ENCODE measurements at regions not wholly inside any gene's neighbourhood (a gene's known extent, or its start where the extent isn't known, plus 50 kb on each side); places are given as distances from the start of the nearest gene placed in this dataset.

DNA sequence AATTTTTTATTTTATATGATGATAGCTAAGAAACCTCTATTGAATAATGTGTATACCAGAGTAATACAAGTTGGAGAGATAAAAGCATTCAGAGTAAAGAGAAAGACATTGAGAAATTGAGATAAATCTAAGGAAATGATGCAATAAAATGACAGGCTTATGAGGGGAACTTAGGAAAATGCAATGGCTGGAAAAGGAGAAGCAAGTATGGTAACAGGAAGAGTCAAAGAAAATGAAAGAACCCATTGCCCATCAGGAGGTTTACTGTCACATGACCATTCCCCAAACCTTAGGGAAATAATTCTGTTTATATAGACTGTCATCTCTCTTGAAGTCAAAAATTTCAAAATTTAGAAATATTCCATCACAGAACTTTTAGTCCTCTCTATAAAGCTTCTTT lies 808.0 kb upstream of the PRR20A start:
- Mint-ChIP-seq H3K27me3 (ENCODE audit: low read depth in 3 of 3) (no peaks in the 10 kb centered on the region), H3K4me3 (no peak overlapping the region), H3K27ac (no peak overlapping the region), H3K4me1 (no peaks in the 10 kb centered on the region), H3K36me3 (no peaks in the 10 kb centered on the region), H3K9me3 (peaks cover 5 to 47% (median 25%) of the 10 kb centered on the region in 6 donors)
- DNase-seq: no peak

DNA sequence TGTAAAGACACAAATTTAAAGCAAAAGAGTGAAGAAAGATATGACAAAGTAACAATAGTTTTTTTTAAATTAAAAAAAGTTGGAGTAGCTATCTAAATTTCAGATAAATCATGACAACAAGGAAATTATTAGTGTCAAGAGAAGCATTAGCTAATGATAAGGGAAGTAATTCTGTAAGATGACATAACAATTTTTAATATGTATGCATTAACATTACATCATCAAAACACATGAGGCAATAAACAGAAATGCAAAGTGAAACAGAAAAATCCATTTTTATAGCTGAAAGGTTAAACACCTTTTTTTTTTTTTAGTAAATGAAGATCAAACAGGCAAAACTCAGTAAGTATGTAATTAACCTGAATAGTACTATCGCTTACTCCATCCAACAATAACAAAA lies 804.9 kb upstream of the PRR20A start:
- H3K27ac Mint-ChIP-seq: no peak overlapping the region

DNA sequence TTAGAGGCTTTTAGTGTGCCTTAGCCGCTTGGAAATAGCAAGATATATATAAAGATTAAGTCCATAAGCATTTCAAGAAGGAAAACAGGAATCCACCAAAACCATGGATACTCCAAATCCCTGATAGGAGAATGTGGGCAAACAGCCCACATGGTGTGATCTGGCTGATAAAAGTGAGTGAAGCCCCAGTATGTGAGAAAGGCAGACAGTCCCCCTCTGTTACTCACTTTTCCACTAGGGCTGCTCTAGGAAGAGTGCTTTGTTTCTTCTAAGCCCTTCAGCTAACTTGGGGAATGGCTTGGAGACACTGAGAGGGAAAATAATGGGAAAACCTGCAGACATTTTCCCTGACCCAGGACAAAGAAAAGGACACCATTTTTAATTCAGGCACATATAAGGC lies 802.3 kb upstream of the PRR20A start:
- Mint-ChIP-seq H3K27ac (no peak overlapping the region), H3K4me1 (no peaks in the 10 kb centered on the region), H3K4me3 (no peak overlapping the region), H3K27me3 (ENCODE audit: low read depth in 3 of 3) (no peaks in the 10 kb centered on the region), H3K36me3 (peaks cover 0 to 4% (median 4%) of the 10 kb centered on the region in 3 donors), H3K9me3 (peaks cover 19 to 58% (median 42%) of the 10 kb centered on the region in 6 donors)
- DNase-seq: no peak

More for the DNA sequence above, 804.9 kb upstream of the PRR20A start:
- H3K27me3 Mint-ChIP-seq (ENCODE audit: low read depth in 3 of 3): no peaks in the 10 kb centered on the region
- no peak for DNase-seq
- no peaks in the 10 kb centered on the region for H3K4me1 Mint-ChIP-seq
- no peak overlapping the region for H3K4me3 Mint-ChIP-seq
- no peaks in the 10 kb centered on the region for H3K36me3 Mint-ChIP-seq
- peaks cover 12 to 52% (median 32%) of the 10 kb centered on the region in 6 donors for H3K9me3 Mint-ChIP-seq

DNA sequence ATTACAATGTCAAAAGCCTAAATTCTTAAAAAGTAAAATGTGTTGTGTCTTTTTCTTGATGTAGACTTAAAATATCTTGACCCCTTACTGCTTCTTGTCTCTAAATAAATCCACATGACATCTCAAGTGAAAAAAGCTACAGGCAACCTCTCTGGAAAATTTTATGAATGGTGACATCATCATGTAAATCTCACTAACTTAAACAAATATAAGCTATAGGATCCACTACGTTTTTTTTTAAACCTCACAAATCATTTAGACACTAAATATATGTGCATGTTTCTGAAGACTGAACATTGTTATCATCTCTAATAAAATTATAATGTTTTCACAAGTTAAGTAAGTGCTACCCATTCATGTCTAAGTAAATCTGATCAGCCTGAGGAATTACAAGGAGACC lies 793.7 kb upstream of the PRR20A start:
- Mint-ChIP-seq H3K9me3 (peaks cover 13 to 39% (median 38%) of the 10 kb centered on the region in 6 donors), H3K4me3 (no peak overlapping the region), H3K36me3 (peaks cover 0 to 10% (median 4%) of the 10 kb centered on the region in 3 donors), H3K27ac (no peak overlapping the region), H3K4me1 (no peaks in the 10 kb centered on the region), H3K27me3 (ENCODE audit: low read depth in 3 of 3) (no peaks in the 10 kb centered on the region)
- DNase-seq: no peak

DNA sequence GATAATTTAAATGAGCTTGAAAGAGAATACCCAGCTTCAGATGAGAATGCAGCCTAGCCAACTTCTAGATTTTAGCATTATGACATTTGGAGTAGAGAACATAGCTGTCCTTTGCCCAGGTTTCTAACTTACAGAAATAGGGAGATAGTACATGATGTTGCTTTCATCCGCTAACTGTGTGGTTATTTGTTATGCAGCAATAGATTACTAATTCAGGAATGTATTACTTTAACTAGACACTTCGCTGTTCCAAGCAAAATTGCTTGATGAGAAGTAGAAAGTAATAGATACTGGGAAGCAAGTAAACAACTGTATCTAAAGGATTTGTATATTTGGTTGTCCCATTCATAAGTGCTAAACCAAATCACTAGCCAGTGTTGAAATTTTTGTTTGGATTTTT lies 790.9 kb upstream of the PRR20A start:
- H3K36me3 Mint-ChIP-seq: peaks cover 0 to 10% (median 0%) of the 10 kb centered on the region in 3 donors

DNA sequence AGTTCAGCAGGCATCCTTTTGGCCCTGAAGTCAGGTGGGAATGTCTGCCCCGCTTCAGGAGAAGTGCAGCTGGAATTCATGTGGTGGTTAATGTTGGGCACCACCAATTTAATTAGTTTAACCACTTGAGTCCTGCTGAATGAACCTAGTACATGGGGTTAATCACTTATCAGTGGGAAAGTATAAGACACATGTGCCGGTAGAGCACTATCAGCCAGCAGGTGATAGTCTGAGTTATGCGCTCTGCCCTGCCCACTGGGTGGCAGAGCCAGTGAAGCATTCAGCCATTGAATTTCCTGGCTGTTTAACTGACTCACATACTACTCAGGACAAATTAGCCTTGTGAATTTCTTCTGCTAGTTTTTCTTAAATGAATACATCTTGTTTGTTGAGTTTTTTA lies 789.7 kb upstream of the PRR20A start:
- H3K36me3 Mint-ChIP-seq: peaks cover 0 to 10% (median 0%) of the 10 kb centered on the region in 3 donors
- no peak overlapping the region for H3K4me3 Mint-ChIP-seq
- DNase-seq: no peak

More for the DNA sequence above, 790.9 kb upstream of the PRR20A start:
- no peak overlapping the region for H3K27ac Mint-ChIP-seq
- peaks cover 8 to 36% (median 25%) of the 10 kb centered on the region in 6 donors for H3K9me3 Mint-ChIP-seq
- H3K4me3 Mint-ChIP-seq: no peak overlapping the region
- DNase-seq: no peak
- H3K4me1 Mint-ChIP-seq: no peaks in the 10 kb centered on the region
- no peaks in the 10 kb centered on the region for H3K27me3 Mint-ChIP-seq (ENCODE audit: low read depth in 3 of 3)

DNA sequence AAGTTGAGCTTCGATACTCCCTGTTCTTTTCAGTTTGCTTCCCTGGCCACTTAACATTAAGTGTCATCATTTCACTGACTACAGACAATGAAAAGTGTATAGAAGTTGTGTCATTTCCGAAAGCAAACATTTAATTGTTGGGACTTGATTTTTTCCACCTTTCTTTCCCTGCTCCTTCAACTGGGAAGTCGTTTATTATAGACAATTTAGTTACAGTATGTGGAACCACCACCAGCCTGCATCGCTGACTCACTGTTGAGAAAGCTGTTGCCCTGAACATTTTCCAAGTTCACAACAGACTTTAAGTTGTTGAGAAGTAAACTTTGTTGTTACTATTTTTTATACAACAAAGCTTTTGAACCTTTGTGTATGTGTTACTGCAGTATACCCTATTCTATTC lies 788.4 kb upstream of the PRR20A start:
- DNase-seq: no peak
- H3K4me3 Mint-ChIP-seq: no peak overlapping the region
- no peak overlapping the region for H3K27ac Mint-ChIP-seq
- no peaks in the 10 kb centered on the region for H3K4me1 Mint-ChIP-seq
- H3K9me3 Mint-ChIP-seq: peaks cover 5 to 33% (median 23%) of the 10 kb centered on the region in 6 donors
- H3K27me3 Mint-ChIP-seq (ENCODE audit: low read depth in 3 of 3): no peaks in the 10 kb centered on the region
- peaks cover 0 to 10% (median 0%) of the 10 kb centered on the region in 3 donors for H3K36me3 Mint-ChIP-seq

More for the DNA sequence above, 789.7 kb upstream of the PRR20A start:
- no peaks in the 10 kb centered on the region for H3K27me3 Mint-ChIP-seq (ENCODE audit: low read depth in 3 of 3)
- no peaks in the 10 kb centered on the region for H3K4me1 Mint-ChIP-seq
- no peak overlapping the region for H3K27ac Mint-ChIP-seq
- peaks cover 10 to 36% (median 24%) of the 10 kb centered on the region in 6 donors for H3K9me3 Mint-ChIP-seq

DNA sequence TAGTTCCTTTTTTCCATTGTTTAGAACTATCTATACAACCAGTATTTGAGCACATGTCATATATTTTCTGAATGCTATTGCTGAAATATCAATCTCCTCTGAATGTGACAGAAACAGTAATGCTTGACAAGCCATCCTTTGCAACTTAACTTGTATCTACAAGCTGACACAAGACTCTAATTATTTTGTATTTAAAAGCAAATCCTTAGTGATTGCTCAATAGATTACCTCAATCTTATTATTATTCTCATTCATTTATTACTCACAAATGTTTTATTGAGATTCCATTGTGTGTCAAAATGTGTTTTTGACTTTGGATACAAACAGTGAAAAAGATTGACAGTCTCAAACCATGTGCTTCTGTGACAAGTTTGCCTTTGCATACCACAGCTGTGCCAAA lies 787.8 kb upstream of the PRR20A start:
- no peak for DNase-seq
- Mint-ChIP-seq H3K9me3 (peaks cover 8 to 34% (median 24%) of the 10 kb centered on the region in 6 donors), H3K36me3 (peaks cover 0 to 6% (median 0%) of the 10 kb centered on the region in 3 donors), H3K27me3 (ENCODE audit: low read depth in 3 of 3) (no peaks in the 10 kb centered on the region), H3K4me1 (no peaks in the 10 kb centered on the region), H3K4me3 (no peak overlapping the region), H3K27ac (no peak overlapping the region)

DNA sequence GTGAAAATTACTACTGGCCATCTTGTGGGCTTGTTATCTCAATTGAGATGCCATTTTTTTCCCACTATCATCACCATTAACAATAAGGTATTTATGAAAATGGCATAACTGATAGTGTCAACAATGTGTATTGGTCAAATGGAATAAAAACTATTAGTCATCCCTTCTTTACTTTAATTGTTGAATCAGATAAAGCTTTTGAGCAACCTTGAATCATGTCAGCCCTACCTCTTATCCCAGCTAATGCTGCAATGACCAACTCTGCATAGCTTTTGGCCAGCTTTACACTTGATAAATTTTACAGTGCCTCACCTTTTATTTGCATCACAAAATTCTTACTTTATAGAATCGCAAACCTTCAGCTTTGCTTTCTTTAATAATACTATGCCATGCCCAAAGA lies 784.0 kb upstream of the PRR20A start:
- peaks cover 0 to 4% (median 0%) of the 10 kb centered on the region in 3 donors for H3K36me3 Mint-ChIP-seq
- no peak overlapping the region for H3K4me3 Mint-ChIP-seq
- H3K27me3 Mint-ChIP-seq (ENCODE audit: low read depth in 3 of 3): peaks cover 0 to 2% (median 0%) of the 10 kb centered on the region in 3 donors
- H3K4me1 Mint-ChIP-seq: no peaks in the 10 kb centered on the region
- H3K27ac Mint-ChIP-seq: no peak overlapping the region
- no peak for DNase-seq
- peaks cover 17 to 60% (median 30%) of the 10 kb centered on the region in 6 donors for H3K9me3 Mint-ChIP-seq

DNA sequence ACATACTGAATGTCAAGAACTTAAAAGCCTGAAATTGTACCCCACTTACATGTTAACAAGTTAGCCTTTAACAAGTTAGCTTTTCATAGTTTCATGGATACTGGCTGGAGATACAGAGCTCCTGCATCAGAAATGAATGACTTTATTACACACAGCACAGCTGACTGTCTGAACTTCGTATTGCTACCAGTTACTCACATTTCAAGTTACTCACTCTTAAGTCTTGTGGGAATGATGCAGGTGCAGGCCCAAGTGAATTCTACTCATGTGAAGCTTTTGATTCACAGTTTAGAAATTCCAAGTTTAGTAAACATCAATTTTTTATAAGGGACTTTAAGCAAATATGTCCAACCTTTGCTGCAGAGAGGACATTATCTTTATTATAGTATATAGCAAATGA lies 762.2 kb upstream of the PRR20A start:
- peaks cover 0 to 5% (median 0%) of the 10 kb centered on the region in 3 donors for H3K36me3 Mint-ChIP-seq
- H3K9me3 Mint-ChIP-seq: peaks cover 10 to 54% (median 37%) of the 10 kb centered on the region in 6 donors
- no peak overlapping the region for H3K4me3 Mint-ChIP-seq
- peaks cover 0 to 1% (median 0%) of the 10 kb centered on the region in 3 donors for H3K27me3 Mint-ChIP-seq (ENCODE audit: low read depth in 3 of 3)
- no peaks in the 10 kb centered on the region for H3K4me1 Mint-ChIP-seq
- H3K27ac Mint-ChIP-seq: no peak overlapping the region
- no peak for DNase-seq

DNA sequence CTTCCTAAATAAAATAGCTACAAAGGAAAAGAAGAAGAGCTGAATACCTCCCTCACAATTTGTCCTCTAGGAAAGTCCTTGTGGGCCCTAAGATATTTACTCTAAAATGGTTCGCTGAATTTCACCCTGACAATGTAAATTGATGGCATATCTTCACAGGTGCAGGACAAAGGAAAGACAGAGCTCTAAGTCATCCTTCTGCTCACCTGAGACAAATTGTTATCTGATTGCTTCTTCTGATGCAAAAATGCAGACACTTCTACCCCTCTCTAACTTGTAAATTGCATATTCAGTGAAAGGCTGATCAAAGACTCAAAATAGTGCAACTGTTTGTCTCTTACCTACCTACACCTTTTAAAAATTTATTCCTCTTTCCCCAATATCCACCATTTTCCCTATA lies 747.2 kb upstream of the PRR20A start:
- peaks cover 12 to 66% (median 37%) of the 10 kb centered on the region in 6 donors for H3K9me3 Mint-ChIP-seq
- no peak overlapping the region for H3K4me3 Mint-ChIP-seq
- no peaks in the 10 kb centered on the region for H3K27me3 Mint-ChIP-seq (ENCODE audit: low read depth in 3 of 3)
- H3K36me3 Mint-ChIP-seq: no peaks in the 10 kb centered on the region
- DNase-seq: no peak
- no peak overlapping the region for H3K27ac Mint-ChIP-seq
- no peaks in the 10 kb centered on the region for H3K4me1 Mint-ChIP-seq

DNA sequence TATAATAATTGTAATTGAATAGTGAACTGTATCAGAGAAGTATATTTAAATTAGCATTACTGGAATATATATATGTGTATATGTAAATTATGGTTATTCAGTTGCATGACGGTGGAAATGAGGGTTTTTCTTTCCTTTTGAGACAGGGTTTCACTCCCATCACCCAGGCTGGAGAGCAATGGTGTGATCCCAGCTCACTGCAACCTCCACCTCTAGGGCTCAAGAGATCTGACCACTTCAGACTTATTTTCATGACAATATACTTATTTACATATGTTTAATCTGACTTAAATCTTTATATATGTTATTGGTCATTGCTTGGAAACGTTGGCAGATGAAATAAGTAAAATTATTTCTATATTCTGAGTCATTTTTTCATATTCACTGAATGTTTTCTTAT lies 744.4 kb upstream of the PRR20A start:
- Mint-ChIP-seq H3K27ac (no peak overlapping the region), H3K9me3 (peaks cover 10 to 69% (median 41%) of the 10 kb centered on the region in 6 donors), H3K4me1 (no peaks in the 10 kb centered on the region), H3K36me3 (no peaks in the 10 kb centered on the region), H3K27me3 (ENCODE audit: low read depth in 3 of 3) (no peaks in the 10 kb centered on the region), H3K4me3 (no peak overlapping the region)
- DNase-seq: no peak

DNA sequence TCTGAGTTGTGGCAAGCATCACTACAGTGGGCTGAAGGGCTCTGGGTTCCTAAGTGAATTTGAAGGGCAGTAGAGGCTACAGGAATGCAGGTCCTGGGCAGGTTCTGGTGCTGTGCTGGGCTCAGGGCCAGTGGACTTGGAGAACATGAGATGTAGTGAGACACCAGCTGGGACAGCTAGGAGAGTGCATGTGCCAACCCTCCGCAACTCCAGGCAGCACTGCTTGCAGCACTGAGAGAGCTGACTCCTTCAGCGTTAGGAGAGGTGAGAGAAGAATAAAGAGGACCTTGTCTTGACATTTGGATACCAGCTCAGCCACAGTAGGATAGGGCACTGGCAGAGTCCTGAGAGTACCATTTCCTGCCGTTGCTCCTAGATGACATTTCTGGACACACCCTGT lies 739.9 kb upstream of the PRR20A start:
- H3K27ac Mint-ChIP-seq: no peak overlapping the region
- H3K4me1 Mint-ChIP-seq: no peaks in the 10 kb centered on the region
- no peak for DNase-seq
- H3K4me3 Mint-ChIP-seq: no peak overlapping the region
- H3K36me3 Mint-ChIP-seq: no peaks in the 10 kb centered on the region
- H3K9me3 Mint-ChIP-seq: peaks cover 20 to 62% (median 47%) of the 10 kb centered on the region in 6 donors
- no peaks in the 10 kb centered on the region for H3K27me3 Mint-ChIP-seq (ENCODE audit: low read depth in 3 of 3)

DNA sequence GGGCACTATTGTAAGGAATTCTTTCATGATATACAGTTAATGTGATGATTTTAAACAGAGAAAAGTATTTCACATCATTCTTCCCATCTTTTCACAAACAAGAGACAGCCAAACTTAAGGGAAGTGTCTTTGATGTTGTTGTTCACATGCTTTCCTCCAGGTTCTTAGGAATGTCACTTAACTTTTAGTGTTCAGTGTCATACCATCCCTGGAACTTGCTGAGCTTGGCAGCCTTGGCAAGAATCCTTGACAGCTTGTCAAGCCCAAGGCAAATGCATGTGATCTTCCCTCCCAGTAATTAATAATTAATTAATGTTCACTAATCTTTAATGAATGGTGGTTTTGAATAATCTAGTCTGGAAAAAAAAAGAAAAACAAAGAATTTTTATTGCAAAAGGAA lies 727.9 kb upstream of the PRR20A start:
- H3K4me1 Mint-ChIP-seq: no peaks in the 10 kb centered on the region
- peaks cover 0 to 2% (median 0%) of the 10 kb centered on the region in 3 donors for H3K27me3 Mint-ChIP-seq (ENCODE audit: low read depth in 3 of 3)
- no peak overlapping the region for H3K4me3 Mint-ChIP-seq
- peaks cover 7 to 42% (median 22%) of the 10 kb centered on the region in 6 donors for H3K9me3 Mint-ChIP-seq
- no peak for DNase-seq
- peaks cover 0 to 4% (median 0%) of the 10 kb centered on the region in 3 donors for H3K36me3 Mint-ChIP-seq
- no peak overlapping the region for H3K27ac Mint-ChIP-seq

DNA sequence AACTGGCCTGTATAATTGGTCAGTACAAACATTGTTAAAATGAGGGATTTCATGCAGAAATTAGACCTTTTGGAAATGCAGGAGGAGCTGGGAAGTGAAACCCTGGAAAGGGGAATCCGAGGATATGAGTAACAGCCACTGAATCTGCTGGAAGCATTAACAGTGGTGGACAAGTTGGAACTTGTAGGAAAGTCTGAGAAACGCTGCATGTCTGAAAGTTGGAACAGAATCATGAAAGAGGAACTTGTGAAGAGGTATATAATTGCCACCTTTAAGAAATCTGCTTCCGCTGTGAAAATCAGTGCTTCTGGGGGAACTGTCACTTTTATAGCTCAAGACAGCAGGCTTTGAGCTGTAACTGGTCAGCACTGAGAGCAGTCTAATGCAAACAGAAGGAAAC lies 716.5 kb upstream of the PRR20A start:
- no peak overlapping the region for H3K4me3 Mint-ChIP-seq
- peaks cover 0 to 2% (median 0%) of the 10 kb centered on the region in 3 donors for H3K27me3 Mint-ChIP-seq (ENCODE audit: low read depth in 3 of 3)

More for the DNA sequence above, 716.5 kb upstream of the PRR20A start:
- peaks cover 3 to 38% (median 17%) of the 10 kb centered on the region in 6 donors for H3K9me3 Mint-ChIP-seq
- DNase-seq: no peak
- no peaks in the 10 kb centered on the region for H3K4me1 Mint-ChIP-seq
- H3K36me3 Mint-ChIP-seq: no peaks in the 10 kb centered on the region
- H3K27ac Mint-ChIP-seq: no peak overlapping the region

Data from immature natural killer cell (primary cell).